Keratinocyte (primary cell): ENCODE measurements at regions not wholly inside any gene's neighbourhood (a gene's known extent, or its start where the extent isn't known, plus 50 kb on each side); places are given as distances from the start of the nearest gene placed in this dataset.

Experiments
- DNase-seq: peaks from one replicate; pipeline ENCODE4 v3.0.0-alpha.2; 2011; ENCODE audit warnings: low read depth, missing footprints, low spot score
- FAIRE-seq: peaks from 2 replicates; lab custom pipeline; 2011; peaks lifted over from hg19 to GRCh38; lab: Jason Lieb, UNC
- H2AFZ ChIP-seq: 2 replicates; pipeline ENCODE4 v1.6.0; 2012; ENCODE audit warnings: low read length, control low read depth, inconsistent platforms; ENCODE audit not compliant: control insufficient read depth
- H3K27ac ChIP-seq: 2 replicates; pipeline ENCODE4 v1.5.1; 2011; ENCODE audit warnings: low read length; ENCODE audit not compliant: control insufficient read depth, insufficient read depth
- H3K27me3 ChIP-seq: 3 replicates; pipeline ENCODE4 v1.6.0; 2011; ENCODE audit warnings: low read length; ENCODE audit not compliant: control insufficient read depth, insufficient read depth; ENCODE audit errors: extremely low read depth
- H3K36me3 ChIP-seq, 2 experiments: 2 replicates in 1 of 2; 3 replicates in 1 of 2; pipeline ENCODE4 v1.5.1; 2011; ENCODE audit warnings: low read length in 2 of 2, mild to moderate bottlenecking in 1 of 2; ENCODE audit not compliant: control insufficient read depth in 2 of 2, insufficient read depth in 2 of 2; ENCODE audit errors: extremely low read depth in 1 of 2
- H3K4me1 ChIP-seq: 3 replicates; pipeline ENCODE4 v1.5.1; 2011; ENCODE audit warnings: low read length; ENCODE audit not compliant: control insufficient read depth, insufficient read depth; ENCODE audit errors: extremely low read depth
- H3K4me2 ChIP-seq: 3 replicates; pipeline ENCODE4 v1.6.0; 2011; ENCODE audit warnings: low read depth, low read length; ENCODE audit not compliant: control insufficient read depth, insufficient read depth; ENCODE audit errors: extremely low read depth
- H3K4me3 ChIP-seq, 3 experiments: fragments of 200-600 bp in 1 of 3; sonication (generic) in 1 of 3; 2 replicates in 2 of 3; 3 replicates in 1 of 3; pipeline ENCODE4 v1.5.1; 2011 to 2016; ENCODE audit warnings: low read length in 3 of 3, mild to moderate bottlenecking in 3 of 3, control low read depth in 2 of 3, inconsistent platforms in 1 of 3, low read depth in 1 of 3, mixed read lengths in 1 of 3, mixed run types in 1 of 3, moderate library complexity in 1 of 3; ENCODE audit not compliant: control insufficient read depth in 2 of 3, insufficient read depth in 2 of 3; ENCODE audit errors: extremely low read depth in 1 of 3
- H3K79me2 ChIP-seq: 2 replicates; pipeline ENCODE4 v1.6.0; 2012; ENCODE audit warnings: low read length; ENCODE audit not compliant: control insufficient read depth, insufficient read depth
- H3K9ac ChIP-seq: 3 replicates; pipeline ENCODE4 v1.6.0; 2011; ENCODE audit warnings: low read length; ENCODE audit not compliant: control insufficient read depth, insufficient read depth; ENCODE audit errors: extremely low read depth
- H3K9me1 ChIP-seq: 3 replicates; pipeline ENCODE4 v1.6.0; 2011; ENCODE audit warnings: low read length; ENCODE audit not compliant: control insufficient read depth, insufficient read depth; ENCODE audit errors: extremely low read depth
- H3K9me3 ChIP-seq: 2 replicates; pipeline ENCODE4 v1.5.1; 2012; ENCODE audit warnings: low read depth, low read length; ENCODE audit not compliant: control insufficient read depth
- H4K20me1 ChIP-seq: 3 replicates; pipeline ENCODE4 v1.6.0; 2011; ENCODE audit warnings: low read length; ENCODE audit not compliant: control insufficient read depth, insufficient read depth; ENCODE audit errors: extremely low read depth
- EZH2 ChIP-seq: IDR thresholded peaks from one replicate; pipeline ENCODE4 v1.6.1; 2012; ENCODE audit warnings: inconsistent platforms, mild to moderate bottlenecking, low read length, moderate library complexity
- dilution Hi-C: fragments of 300-500 bp; cut with MboI; formaldehyde crosslinking; loops from one replicate; pipeline ENCODE4 v1.7.0; 2020; ENCODE audit warnings: low sequenced_read_pairs; ENCODE audit not compliant: extremely low pct_ligation_motif_present
- TF ChIP-seq, protein P1 (sequence below), 3 experiments: IDR thresholded peaks in 1 of 3; conservative IDR thresholded peaks in 1 of 3; optimal IDR thresholded peaks in 1 of 3; 2 replicates in 2 of 3; 3 replicates in 1 of 3; pipeline versions ENCODE3 to v1.5.1; 2011; ENCODE audit warnings: low read length in 3 of 3, mild to moderate bottlenecking in 3 of 3, moderate library complexity in 2 of 3, control low read depth in 1 of 3, inconsistent platforms in 1 of 3; ENCODE audit not compliant: insufficient read depth in 2 of 3; ENCODE audit errors: extremely low read depth in 1 of 3

DNA sequence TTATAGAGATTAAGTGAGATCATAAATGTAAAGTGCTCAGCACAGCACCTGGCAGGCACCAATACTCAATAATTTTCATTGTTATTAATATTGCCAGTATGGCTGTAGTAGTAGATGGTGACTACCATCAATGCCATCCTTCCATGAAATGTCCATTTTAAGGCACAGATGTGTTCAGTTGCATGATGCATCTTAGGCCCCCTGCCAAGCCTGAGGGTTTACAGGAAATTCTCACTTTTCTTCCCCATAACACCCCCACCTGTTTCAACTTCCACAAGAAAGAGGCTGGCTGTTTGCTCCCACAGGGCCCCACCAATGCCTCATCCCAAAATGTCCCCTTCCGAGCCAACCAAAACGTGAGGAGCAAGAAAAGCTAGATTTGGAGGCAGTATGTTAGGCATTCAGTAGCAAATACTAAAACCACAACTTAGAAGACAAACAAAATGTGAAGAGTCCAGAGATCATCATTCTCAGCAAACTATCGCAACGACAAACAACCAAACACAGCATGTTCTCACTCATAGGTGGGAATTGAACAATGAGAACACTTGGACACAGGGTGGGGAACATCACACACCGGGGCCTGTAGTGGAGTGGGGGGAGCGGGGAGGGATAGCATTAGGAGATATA, 110.6 kb upstream of the NHSL1 start:
- no peak for TF ChIP-seq EZH2
- Histone ChIP-seq H3K4me2 (no peak overlapping the region), H3K9ac (no peak overlapping the region), H3K9me3 (no peaks in the 10 kb centered on the region), H2AFZ (no peak overlapping the region), H3K9me1 (peaks cover 3% of the 10 kb centered on the region), H3K4me3 (no peak overlapping the region), H3K4me1 (no peaks in the 10 kb centered on the region), H3K27me3 (no peaks in the 10 kb centered on the region), H3K27ac (no peak overlapping the region), H4K20me1 (peaks cover 3% of the 10 kb centered on the region), H3K79me2 (peaks cover 62% of the 10 kb centered on the region), H3K36me3 (peaks cover 0 to 4% of the 10 kb centered on the region in 2 experiments)
- no peak for DNase-seq
- FAIRE-seq = no peak
- dilution Hi-C loops = no loop called here

DNA sequence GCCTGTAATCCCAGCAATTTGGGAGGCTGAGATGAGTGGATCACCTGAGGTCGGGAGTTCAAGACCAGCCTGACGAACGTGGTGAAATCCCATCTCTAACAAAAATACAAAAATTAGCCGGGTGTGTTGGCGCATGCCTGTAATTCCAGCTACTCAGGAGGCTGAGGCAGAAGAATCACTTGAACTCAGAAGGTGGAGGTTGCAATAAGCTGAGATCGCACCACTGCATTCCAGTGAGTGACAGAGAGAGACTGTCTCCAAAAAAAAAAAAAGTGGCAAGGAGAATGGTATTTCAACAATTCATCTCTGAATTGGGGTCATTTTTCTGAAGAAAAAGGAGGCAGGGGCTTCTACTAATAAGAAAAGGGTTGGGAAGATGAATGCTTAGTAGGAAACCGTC, 111.5 kb upstream of the NHSL1 start:
- Histone ChIP-seq H3K4me2 (no peak overlapping the region), H3K79me2 (peaks cover 60% of the 10 kb centered on the region), H4K20me1 (peaks cover 3% of the 10 kb centered on the region), H3K36me3 (peaks cover 0 to 4% of the 10 kb centered on the region in 2 experiments), H3K4me3 (no peak overlapping the region), H3K9me3 (no peaks in the 10 kb centered on the region), H3K4me1 (no peaks in the 10 kb centered on the region), H3K9me1 (peaks cover 3% of the 10 kb centered on the region), H3K27me3 (no peaks in the 10 kb centered on the region), H3K9ac (no peak overlapping the region), H3K27ac (no peak overlapping the region), H2AFZ (no peak overlapping the region)
- no peak for TF ChIP-seq EZH2
- TF ChIP-seq, protein P1, sequence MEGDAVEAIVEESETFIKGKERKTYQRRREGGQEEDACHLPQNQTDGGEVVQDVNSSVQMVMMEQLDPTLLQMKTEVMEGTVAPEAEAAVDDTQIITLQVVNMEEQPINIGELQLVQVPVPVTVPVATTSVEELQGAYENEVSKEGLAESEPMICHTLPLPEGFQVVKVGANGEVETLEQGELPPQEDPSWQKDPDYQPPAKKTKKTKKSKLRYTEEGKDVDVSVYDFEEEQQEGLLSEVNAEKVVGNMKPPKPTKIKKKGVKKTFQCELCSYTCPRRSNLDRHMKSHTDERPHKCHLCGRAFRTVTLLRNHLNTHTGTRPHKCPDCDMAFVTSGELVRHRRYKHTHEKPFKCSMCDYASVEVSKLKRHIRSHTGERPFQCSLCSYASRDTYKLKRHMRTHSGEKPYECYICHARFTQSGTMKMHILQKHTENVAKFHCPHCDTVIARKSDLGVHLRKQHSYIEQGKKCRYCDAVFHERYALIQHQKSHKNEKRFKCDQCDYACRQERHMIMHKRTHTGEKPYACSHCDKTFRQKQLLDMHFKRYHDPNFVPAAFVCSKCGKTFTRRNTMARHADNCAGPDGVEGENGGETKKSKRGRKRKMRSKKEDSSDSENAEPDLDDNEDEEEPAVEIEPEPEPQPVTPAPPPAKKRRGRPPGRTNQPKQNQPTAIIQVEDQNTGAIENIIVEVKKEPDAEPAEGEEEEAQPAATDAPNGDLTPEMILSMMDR (optimal IDR thresholded peaks at IDR 0.05 in 1 of 3, IDR thresholded peaks at IDR 0.05 in 1 of 3, conservative IDR thresholded peaks at IDR 0.05 in 1 of 3; ENCODE audit: extremely low read depth in 1 of 3, insufficient read depth in 2 of 3, low read length in 3 of 3) = no peak
- dilution Hi-C loops = no loop called here
- DNase-seq (no peak), FAIRE-seq (no peak)

DNA sequence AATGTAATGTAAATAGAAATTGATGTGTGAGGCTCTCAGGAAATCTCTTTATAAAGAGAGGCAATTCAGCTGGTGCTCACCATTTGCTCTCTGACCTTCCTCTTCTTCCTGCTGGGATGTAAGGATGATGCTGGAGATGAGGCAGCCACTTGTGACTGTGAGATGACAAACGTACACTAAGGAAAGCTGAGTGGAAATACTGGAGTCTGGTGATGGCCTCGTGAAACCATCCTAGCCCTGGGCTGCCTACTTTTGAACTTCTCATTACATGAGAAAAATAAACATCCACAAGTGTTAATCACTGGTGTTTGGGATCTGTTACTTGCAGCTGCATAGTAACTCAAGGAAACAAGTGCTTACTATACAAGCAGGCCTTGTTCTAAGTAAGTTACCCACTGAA, 114.9 kb upstream of the NHSL1 start:
- dilution Hi-C loops = no loop called here
- Histone ChIP-seq H3K79me2 (peaks cover 52% of the 10 kb centered on the region), H3K27me3 (no peaks in the 10 kb centered on the region)

More for the DNA sequence above, 114.9 kb upstream of the NHSL1 start:
- Histone ChIP-seq H3K9me1 (no peaks in the 10 kb centered on the region), H3K36me3 (peaks cover 0 to 4% of the 10 kb centered on the region in 2 experiments), H2AFZ (no peak overlapping the region), H3K27ac (no peak overlapping the region), H3K9ac (no peak overlapping the region), H3K4me3 (no peak overlapping the region), H3K4me2 (no peak overlapping the region), H3K4me1 (no peaks in the 10 kb centered on the region), H4K20me1 (peaks cover 3% of the 10 kb centered on the region), H3K9me3 (no peaks in the 10 kb centered on the region)
- FAIRE-seq (no peak), DNase-seq (no peak)
- TF ChIP-seq EZH2 = no peak
